Caco-2 (cell line): ENCODE measurements at regions not wholly inside any gene's neighbourhood (a gene's known extent, or its start where the extent isn't known, plus 50 kb on each side); places are given as distances from the start of the nearest gene placed in this dataset.

ENCODE experiments used
- BruUV-seq: library from RNA; stranded (reverse); fragments of 400-500 nt; replicated peaks from 2 replicates; lab custom pipeline; 2021; lab: Mats Ljungman, UMichigan
- CTCF ChIA-PET: fragments of 300-600 bp; sonication (Branson Sonifier 250); formaldehyde crosslinking; loops from one replicate; lab custom pipeline; 2022; ENCODE audit warnings: antibody characterized with exemption; lab: Charles Lee
- POLR2A ChIA-PET: fragments of 300-600 bp; sonication (Branson Sonifier 250); formaldehyde crosslinking; loops from one replicate; lab custom pipeline; 2022; ENCODE audit warnings: antibody characterized with exemption; lab: Charles Lee
- DNase-seq, 2 experiments: peaks; one replicate each; pipeline versions ENCODE4 v3.0.0 to v3.0.0-alpha.2; 2020 to 2022
- H3K27me3 ChIP-seq: replicated peaks from 2 replicates; pipeline ENCODE4 v1.6.0; 2011; ENCODE audit warnings: low read length; ENCODE audit not compliant: control insufficient read depth, insufficient read depth
- H3K36me3 ChIP-seq: 2 replicates; pipeline ENCODE4 v1.5.1; 2011; ENCODE audit warnings: low read length; ENCODE audit not compliant: control insufficient read depth, insufficient read depth
- H3K4me1 ChIP-seq: fragments of 250-450 bp; sonication (Bioruptor Pico); 2 replicates; pipeline ENCODE4 v1.5.1; 2020; ENCODE audit warnings: mild to moderate bottlenecking
- H3K4me3 ChIP-seq: 2 replicates; pipeline ENCODE4 v1.5.1; 2011; ENCODE audit warnings: low read depth, mild to moderate bottlenecking, control low read depth, low read length
- H3K9me3 ChIP-seq: fragments of 250-450 bp; sonication (Bioruptor Pico); 2 replicates; pipeline ENCODE4 v1.5.1; 2020; ENCODE audit warnings: mild to moderate bottlenecking, moderate library complexity
- H3K27ac Mint-ChIP-seq: one replicate; pipeline ENCODE4 v1.8.0; 2022; ENCODE audit warnings: mixed read lengths; ENCODE audit not compliant: unreplicated experiment
- H3K27me3 Mint-ChIP-seq: one replicate; pipeline ENCODE4 v1.8.0; 2022; ENCODE audit warnings: mixed read lengths; ENCODE audit not compliant: insufficient read depth, unreplicated experiment
- H3K36me3 Mint-ChIP-seq: one replicate; pipeline ENCODE4 v1.8.0; 2022; ENCODE audit warnings: mild to moderate bottlenecking, mixed read lengths; ENCODE audit not compliant: insufficient read depth, unreplicated experiment
- H3K4me1 Mint-ChIP-seq: one replicate; pipeline ENCODE4 v1.8.0; 2022; ENCODE audit warnings: low read depth, mixed read lengths; ENCODE audit not compliant: unreplicated experiment
- H3K4me3 Mint-ChIP-seq: one replicate; pipeline ENCODE4 v1.8.0; 2022; ENCODE audit warnings: mild to moderate bottlenecking, moderate library complexity, mixed read lengths; ENCODE audit not compliant: unreplicated experiment
- H3K9me3 Mint-ChIP-seq: one replicate; pipeline ENCODE4 v1.8.0; 2022; ENCODE audit warnings: mixed read lengths; ENCODE audit not compliant: unreplicated experiment
- CTCF ChIP-seq, 2 experiments: fragments of 200-600 bp in 1 of 2; IDR thresholded peaks; 1 replicate in 1 of 2; 2 replicates in 1 of 2; pipeline versions ENCODE4 v1.5.1 to v1.8.0; 2011 to 2022; ENCODE audit warnings: antibody characterized with exemption in 1 of 2, control low read depth in 1 of 2, inconsistent platforms in 1 of 2, low read depth in 1 of 2, low read length in 1 of 2, mild to moderate bottlenecking in 1 of 2, moderate library complexity in 1 of 2; ENCODE audit not compliant: insufficient read depth in 1 of 2, severe bottlenecking in 1 of 2, unreplicated experiment in 1 of 2
- intact Hi-C: fragments of 100-400 bp; cut with micrococcal nuclease; formaldehyde crosslinking; loops from one replicate; pipeline ENCODE4 v1.10.0; 2022; ENCODE audit not compliant: unreplicated experiment

GRCh38 chr13:53250977-53251376, 222.4 kb downstream of the OLFM4 start:
- TF ChIP-seq CTCF (IDR thresholded peaks at IDR 0.05; ENCODE audit: insufficient read depth in 1 of 2, low read depth in 1 of 2, low read length in 1 of 2, severe bottlenecking in 1 of 2, unreplicated experiment in 1 of 2): no peak
- no peaks in the 10 kb centered on the region for H3K4me1 Mint-ChIP-seq
- Histone ChIP-seq H3K27me3 (no peaks in the 10 kb centered on the region), H3K4me3 (no peak overlapping the region), H3K36me3 (no peaks in the 10 kb centered on the region), H3K9me3 (no peaks in the 10 kb centered on the region), H3K4me1 (no peaks in the 10 kb centered on the region)
- no TSS peak for BruUV-seq
- no peak for DNase-seq
- no peak overlapping the region for H3K4me3 Mint-ChIP-seq
- H3K9me3 Mint-ChIP-seq: peaks cover 10% of the 10 kb centered on the region
- CTCF ChIA-PET: interaction anchor here (0.6 to 1.6 kb wide), 12 partner anchors 11 to 902 kb away, joined by 3 to 32 read pairs (median 5); no protein-coding TSS in a partner anchor
- no peaks in the 10 kb centered on the region for H3K36me3 Mint-ChIP-seq
- no peak overlapping the region for H3K27ac Mint-ChIP-seq
- peaks cover 10% of the 10 kb centered on the region for H3K27me3 Mint-ChIP-seq
- POLR2A ChIA-PET: no interaction called here
- intact Hi-C loops: loop anchor here (1.0 to 10.0 kb wide), 3 partner anchors 118 to 1994 kb away; no protein-coding TSS in a partner anchor

- CTCF ChIA-PET: interaction anchor here (1.5 kb wide), 1 partner anchor 525 kb away, joined by 3 read pairs; no protein-coding TSS in a partner anchor
- BruUV-seq: no TSS peak
- Histone ChIP-seq H3K9me3 (no peaks in the 10 kb centered on the region), H3K4me1 (no peaks in the 10 kb centered on the region), H3K4me3 (no peak overlapping the region), H3K27me3 (no peaks in the 10 kb centered on the region), H3K36me3 (no peaks in the 10 kb centered on the region)
- H3K27ac Mint-ChIP-seq: no peak overlapping the region
- no peaks in the 10 kb centered on the region for H3K27me3 Mint-ChIP-seq
- no peaks in the 10 kb centered on the region for H3K36me3 Mint-ChIP-seq
- TF ChIP-seq CTCF (IDR thresholded peaks at IDR 0.05; ENCODE audit: insufficient read depth in 1 of 2, low read depth in 1 of 2, low read length in 1 of 2, severe bottlenecking in 1 of 2, unreplicated experiment in 1 of 2): no peak
- H3K4me3 Mint-ChIP-seq: no peak overlapping the region
- intact Hi-C loops: loop anchor here (10.0 kb wide), 1 partner anchor 1990 kb away; no protein-coding TSS in a partner anchor
- POLR2A ChIA-PET: no interaction called here
- DNase-seq: peak in 1 of 2 experiments; percentile 20
- no peaks in the 10 kb centered on the region for H3K9me3 Mint-ChIP-seq
- H3K4me1 Mint-ChIP-seq: no peaks in the 10 kb centered on the region
These were observed 225.9 kb downstream of the OLFM4 start for GRCh38 chr13:53254500-53254899.

- no peak overlapping the region for H3K27ac Mint-ChIP-seq
- no peaks in the 10 kb centered on the region for H3K9me3 ChIP-seq
- no peak overlapping the region for H3K4me3 Mint-ChIP-seq
- ChIA-PET POLR2A (no interaction called here), CTCF (no interaction called here)
- intact Hi-C loops: loop anchor here (10.0 kb wide), 1 partner anchor 1989 kb away; no protein-coding TSS in a partner anchor
- H3K4me1 ChIP-seq: no peaks in the 10 kb centered on the region
- no peaks in the 10 kb centered on the region for H3K27me3 ChIP-seq
- no peak overlapping the region for H3K4me3 ChIP-seq
- H3K4me1 Mint-ChIP-seq: no peaks in the 10 kb centered on the region
- H3K27me3 Mint-ChIP-seq: peaks cover 2% of the 10 kb centered on the region
- no peaks in the 10 kb centered on the region for H3K36me3 ChIP-seq
- DNase-seq: no peak
- TF ChIP-seq CTCF (IDR thresholded peaks at IDR 0.05; ENCODE audit: insufficient read depth in 1 of 2, low read depth in 1 of 2, low read length in 1 of 2, severe bottlenecking in 1 of 2, unreplicated experiment in 1 of 2): no peak
- H3K36me3 Mint-ChIP-seq: no peaks in the 10 kb centered on the region
- H3K9me3 Mint-ChIP-seq: no peaks in the 10 kb centered on the region
- BruUV-seq: no TSS peak
These were observed 227.2 kb downstream of the OLFM4 start for GRCh38 chr13:53255795-53256194.
